H1 (cell line): ENCODE measurements at regions not wholly inside any gene's neighbourhood (a gene's known extent, or its start where the extent isn't known, plus 50 kb on each side); places are given as distances from the start of the nearest gene placed in this dataset.

Source experiments
- BCL11A ChIP-seq, 2 experiments: IDR thresholded peaks; one replicate each; pipeline ENCODE4 v1.6.1; 2011; ENCODE audit warnings: low read depth in 2 of 2, low read length in 2 of 2, mild to moderate bottlenecking in 2 of 2
- BRCA1 ChIP-seq: IDR thresholded peaks from 2 replicates; pipeline ENCODE4 v1.6.1; 2012; ENCODE audit warnings: low read depth, low read length, improper control_type of control experiment
- CHD7 ChIP-seq: fragments of 300-600 bp; sonication (generic); IDR thresholded peaks from 2 replicates; pipeline ENCODE4 v1.7.1; 2012; ENCODE audit warnings: low read length, moderate library complexity, mild to moderate bottlenecking, inconsistent platforms; ENCODE audit not compliant: insufficient replicate concordance
- RAD21 ChIP-seq, 2 experiments: IDR thresholded peaks in 1 of 2; conservative IDR thresholded peaks in 1 of 2; 2 replicates each; pipeline ENCODE4 v1.6.1; 2011; ENCODE audit warnings: low read depth in 2 of 2, low read length in 2 of 2, improper control_type of control experiment in 1 of 2, inconsistent platforms in 1 of 2, mild to moderate bottlenecking in 1 of 2, moderate library complexity in 1 of 2
- SRF ChIP-seq: IDR thresholded peaks from 2 replicates; pipeline ENCODE4 v1.6.1; 2011; ENCODE audit warnings: mild to moderate bottlenecking, low read depth, low read length, moderate library complexity
- TAF1 ChIP-seq: IDR thresholded peaks from 2 replicates; pipeline ENCODE4 v1.6.1; 2011; ENCODE audit warnings: mild to moderate bottlenecking, low read depth, low read length
- TEAD4 ChIP-seq: IDR thresholded peaks from 2 replicates; pipeline ENCODE4 v1.6.1; 2012; ENCODE audit warnings: low read depth, low read length, inconsistent platforms, mixed read lengths

GRCh38 chr11:131025421-131026125, 109.3 kb upstream of the SNX19 start (continued):
- TF ChIP-seq TEAD4 (no peak), SRF (no peak), TAF1 (no peak), CHD7 (no peak), RAD21 (IDR thresholded peaks at IDR 0.05 in 1 of 2, conservative IDR thresholded peaks at IDR 0.05 in 1 of 2; ENCODE audit: low read depth in 2 of 2, low read length in 2 of 2) (no peak), BCL11A (IDR thresholded peaks at IDR 0.05; ENCODE audit: low read depth in 2 of 2, low read length in 2 of 2) (no peak), BRCA1 (no peak)
